ENCODE measurements at regions not wholly inside any gene's neighbourhood (a gene's known extent, or its start where the extent isn't known, plus 50 kb on each side); places are given as distances from the start of the nearest gene placed in this dataset.

DNA sequence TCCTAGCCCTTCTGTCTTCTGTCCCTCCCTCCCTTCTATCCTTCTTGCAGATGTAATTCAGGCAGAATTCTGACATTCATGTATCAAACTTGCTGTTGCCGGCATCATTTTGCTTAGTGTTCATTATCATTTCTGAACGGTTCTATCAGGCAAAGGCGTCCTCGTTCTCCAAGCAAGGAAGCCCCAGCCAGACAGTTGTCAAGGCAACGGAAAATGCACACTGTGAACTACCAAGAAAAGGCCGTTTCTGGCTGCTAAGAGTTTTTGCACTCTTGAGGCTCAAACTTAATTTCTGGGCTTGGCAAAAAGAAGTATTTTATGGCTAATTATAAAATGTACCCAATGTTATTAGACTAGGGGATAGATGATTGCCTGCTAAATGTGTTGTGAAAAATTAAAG is 164.7 kb upstream of the KCNJ15 start:
- Mint-ChIP-seq H3K9me3 (peaks cover 2% of the 10 kb centered on the region), H3K36me3 (ENCODE audit: low read depth) (no peaks in the 10 kb centered on the region), H3K4me3 (no peak overlapping the region), H3K27ac (no peak overlapping the region), H3K27me3 (no peaks in the 10 kb centered on the region), H3K4me1 (no peaks in the 10 kb centered on the region)
- ATAC-seq (ENCODE audit: low read depth) = no peak
- DNase-seq = no peak
- TF ChIP-seq, protein P1, sequence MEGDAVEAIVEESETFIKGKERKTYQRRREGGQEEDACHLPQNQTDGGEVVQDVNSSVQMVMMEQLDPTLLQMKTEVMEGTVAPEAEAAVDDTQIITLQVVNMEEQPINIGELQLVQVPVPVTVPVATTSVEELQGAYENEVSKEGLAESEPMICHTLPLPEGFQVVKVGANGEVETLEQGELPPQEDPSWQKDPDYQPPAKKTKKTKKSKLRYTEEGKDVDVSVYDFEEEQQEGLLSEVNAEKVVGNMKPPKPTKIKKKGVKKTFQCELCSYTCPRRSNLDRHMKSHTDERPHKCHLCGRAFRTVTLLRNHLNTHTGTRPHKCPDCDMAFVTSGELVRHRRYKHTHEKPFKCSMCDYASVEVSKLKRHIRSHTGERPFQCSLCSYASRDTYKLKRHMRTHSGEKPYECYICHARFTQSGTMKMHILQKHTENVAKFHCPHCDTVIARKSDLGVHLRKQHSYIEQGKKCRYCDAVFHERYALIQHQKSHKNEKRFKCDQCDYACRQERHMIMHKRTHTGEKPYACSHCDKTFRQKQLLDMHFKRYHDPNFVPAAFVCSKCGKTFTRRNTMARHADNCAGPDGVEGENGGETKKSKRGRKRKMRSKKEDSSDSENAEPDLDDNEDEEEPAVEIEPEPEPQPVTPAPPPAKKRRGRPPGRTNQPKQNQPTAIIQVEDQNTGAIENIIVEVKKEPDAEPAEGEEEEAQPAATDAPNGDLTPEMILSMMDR (IDR thresholded peaks at IDR 0.05) = no peak
- intact Hi-C loops (cut with micrococcal nuclease) = no loop called here
- ChIA-PET POLR2A (no interaction called here), CTCF (no interaction called here)

DNA sequence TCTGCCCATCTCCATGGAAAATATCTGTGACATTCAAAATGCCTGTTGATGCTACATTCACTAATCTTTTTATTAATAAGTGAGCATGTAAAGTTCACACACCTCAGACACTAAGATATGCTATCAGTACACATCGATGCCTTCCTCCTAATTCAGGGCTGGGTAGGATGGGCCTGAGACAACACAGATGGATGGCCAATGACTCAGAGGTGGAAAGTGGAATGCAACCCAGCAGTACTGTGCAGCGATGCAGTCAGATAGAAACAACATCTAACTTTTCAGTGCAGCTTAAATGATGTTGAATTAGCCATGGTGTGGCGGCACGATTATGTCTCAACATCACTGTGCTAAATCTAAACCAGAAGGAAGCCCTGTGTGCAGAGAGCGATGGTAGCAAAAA is 161.6 kb upstream of the KCNJ15 start:
- TF ChIP-seq, protein P1 (IDR thresholded peaks at IDR 0.05) = no peak
- Mint-ChIP-seq H3K27me3 (no peaks in the 10 kb centered on the region), H3K4me3 (no peak overlapping the region), H3K9me3 (peaks cover 12% of the 10 kb centered on the region), H3K27ac (no peak overlapping the region), H3K4me1 (no peaks in the 10 kb centered on the region), H3K36me3 (ENCODE audit: low read depth) (no peaks in the 10 kb centered on the region)
- no peak for ATAC-seq (ENCODE audit: low read depth)
- intact Hi-C loops (cut with micrococcal nuclease) = no loop called here
- ChIA-PET CTCF (no interaction called here), POLR2A (no interaction called here)
- no peak for DNase-seq

DNA sequence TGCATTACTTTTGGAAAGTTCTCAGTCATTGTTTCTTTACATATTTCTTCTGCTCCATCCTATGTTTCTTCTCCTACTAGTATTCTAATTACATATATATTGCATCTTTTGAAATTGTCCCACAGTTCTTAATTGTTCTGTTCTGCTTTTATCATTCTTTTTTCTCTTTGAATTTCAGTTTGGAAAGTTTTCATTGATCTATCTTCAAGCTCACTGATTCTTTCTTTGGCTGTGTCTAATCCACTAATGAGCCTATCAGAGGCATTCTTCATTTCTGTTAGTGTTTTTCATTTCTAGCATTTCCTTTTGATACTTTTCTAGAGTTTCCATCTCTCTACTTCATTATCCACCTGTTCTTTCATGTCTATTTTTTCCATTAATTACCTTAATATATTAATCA is 159.0 kb upstream of the KCNJ15 start:
- ATAC-seq (ENCODE audit: low read depth) (no peak), DNase-seq (no peak)
- POLR2A ChIA-PET = no interaction called here
- intact Hi-C loops (cut with micrococcal nuclease) = no loop called here
- Mint-ChIP-seq H3K27ac (no peak overlapping the region), H3K9me3 (peaks cover 12% of the 10 kb centered on the region), H3K4me3 (no peak overlapping the region), H3K27me3 (peaks cover 3% of the 10 kb centered on the region), H3K36me3 (ENCODE audit: low read depth) (no peaks in the 10 kb centered on the region), H3K4me1 (no peaks in the 10 kb centered on the region)
- CTCF ChIA-PET = no interaction called here
- TF ChIP-seq, protein P1 (IDR thresholded peaks at IDR 0.05) = no peak

DNA sequence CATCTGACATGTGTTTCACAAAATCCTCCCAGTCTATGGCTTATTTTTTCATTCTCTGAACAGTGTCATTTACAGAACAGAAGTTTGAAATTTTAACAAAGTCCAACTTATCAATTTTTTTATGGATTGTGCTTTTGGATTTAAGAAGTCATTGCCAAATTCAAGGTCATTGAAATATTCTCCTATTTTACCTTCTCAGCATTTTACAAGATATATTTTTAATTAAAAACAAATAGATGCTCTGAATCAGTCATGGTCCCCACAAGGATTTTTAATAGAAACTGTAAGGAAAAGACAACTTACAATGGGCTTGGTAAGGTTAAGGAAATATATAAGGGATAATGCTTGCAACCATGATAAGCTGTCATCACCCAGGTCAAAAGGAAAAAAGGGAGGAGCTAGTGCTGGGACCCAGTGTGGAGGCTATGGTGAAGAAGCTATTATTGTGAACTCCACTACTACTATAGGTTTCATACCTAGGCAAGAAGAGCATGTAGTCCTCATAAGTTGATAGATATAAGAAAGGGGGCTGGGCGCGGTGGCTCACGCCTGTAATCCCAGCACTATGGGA is 144.5 kb upstream of the KCNJ15 start:
- no peak for DNase-seq
- ChIA-PET CTCF (no interaction called here), POLR2A (no interaction called here)
- ATAC-seq (ENCODE audit: low read depth) = no peak
- H3K27ac Mint-ChIP-seq = no peak overlapping the region
- H3K9me3 Mint-ChIP-seq = no peaks in the 10 kb centered on the region
- H3K4me3 Mint-ChIP-seq = no peak overlapping the region
- no peaks in the 10 kb centered on the region for H3K4me1 Mint-ChIP-seq
- no peaks in the 10 kb centered on the region for H3K27me3 Mint-ChIP-seq
- TF ChIP-seq, protein P1 (IDR thresholded peaks at IDR 0.05) = no peak
- intact Hi-C loops (cut with micrococcal nuclease) = no loop called here
- H3K36me3 Mint-ChIP-seq (ENCODE audit: low read depth) = no peaks in the 10 kb centered on the region

DNA sequence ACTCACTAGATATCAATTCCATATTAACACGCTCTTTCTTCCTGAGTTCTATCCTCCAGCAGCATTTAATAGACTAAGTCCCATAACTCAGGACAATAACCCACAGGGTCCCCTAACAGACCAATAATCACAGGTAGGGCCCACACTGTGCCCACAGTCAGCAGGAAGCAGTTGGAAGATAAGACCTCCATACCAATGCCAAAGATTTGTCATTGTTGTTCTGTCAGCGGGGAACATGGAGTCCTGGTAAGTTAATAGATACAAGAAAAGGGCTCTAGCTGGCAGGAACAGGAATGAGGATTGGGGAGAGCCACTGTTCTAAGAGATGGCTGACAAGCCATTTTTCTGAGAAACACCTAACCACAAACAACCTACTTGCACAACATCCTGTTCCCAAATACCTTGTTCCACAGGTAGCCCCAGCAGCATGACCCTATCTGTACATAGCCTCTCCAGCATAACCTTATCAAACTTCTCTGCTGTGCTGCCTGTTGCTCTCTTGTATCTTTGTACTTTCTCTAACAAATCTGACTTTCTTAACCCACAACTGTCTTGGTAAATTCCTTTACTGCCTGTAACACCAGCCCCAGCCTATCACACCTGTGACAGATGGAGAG is 142.0 kb upstream of the KCNJ15 start:
- Mint-ChIP-seq H3K9me3 (no peaks in the 10 kb centered on the region), H3K27ac (no peak overlapping the region), H3K36me3 (ENCODE audit: low read depth) (no peaks in the 10 kb centered on the region), H3K4me3 (no peak overlapping the region), H3K4me1 (no peaks in the 10 kb centered on the region), H3K27me3 (no peaks in the 10 kb centered on the region)
- ATAC-seq (ENCODE audit: low read depth) (no peak), DNase-seq (no peak)
- TF ChIP-seq, protein P1 (IDR thresholded peaks at IDR 0.05) = no peak
- ChIA-PET POLR2A (no interaction called here), CTCF (no interaction called here)
- intact Hi-C loops (cut with micrococcal nuclease) = no loop called here

Measured in activated B cell treated with CpG ODN at 0.5 μM for 24 hours (primary cell).